Natural killer cell treated with Interleukin-12 subunit alpha and Interleukin-12 subunit beta and Interleukin-15 and Interleukin-18, amount 100 ng/mL, for 72 hours (primary cell): ENCODE measurements at regions not wholly inside any gene's neighbourhood (a gene's known extent, or its start where the extent isn't known, plus 50 kb on each side); places are given as distances from the start of the nearest gene placed in this dataset.

Experiments
- ATAC-seq, 2 donors: fragments of 150-1000 bp; cut with Tn5 transposase in 1 of 2; sonication (Bioruptor Pico), chemical (Tn5 transposase) in 1 of 2; 2 replicates each; pipeline ENCODE4 v1.10.0; 2021
- DNase-seq: peaks from one replicate; pipeline ENCODE4 v3.0.0; 2022; ENCODE audit warnings: low spot score
- H3K27ac Mint-ChIP-seq, 2 donors: 1 replicate in 1 of 2; 2 replicates in 1 of 2; pipeline ENCODE4 v1.8.0; 2022; ENCODE audit warnings: mixed read lengths in 2 of 2, mild to moderate bottlenecking in 1 of 2, moderate library complexity in 1 of 2
- H3K27me3 Mint-ChIP-seq, 2 donors: 1 replicate in 1 of 2; 2 replicates in 1 of 2; pipeline ENCODE4 v1.8.0; 2022; ENCODE audit warnings: mixed read lengths in 2 of 2
- H3K36me3 Mint-ChIP-seq: one replicate; pipeline ENCODE4 v1.8.0; 2022; ENCODE audit warnings: mixed read lengths
- H3K4me1 Mint-ChIP-seq, 2 donors: 1 replicate in 1 of 2; 2 replicates in 1 of 2; pipeline ENCODE4 v1.8.0; 2022; ENCODE audit warnings: low read depth in 2 of 2, mixed read lengths in 2 of 2, mild to moderate bottlenecking in 1 of 2
- H3K4me3 Mint-ChIP-seq: one replicate; pipeline ENCODE4 v1.8.0; 2022; ENCODE audit warnings: mixed read lengths
- H3K9me3 Mint-ChIP-seq: 2 replicates; pipeline ENCODE4 v1.8.0; 2022; ENCODE audit warnings: mixed read lengths

GRCh38 chr21:41667136-41667535, 99.7 kb downstream of the RIPK4 start:
- H3K4me3 Mint-ChIP-seq, result no peak overlapping the region
- DNase-seq (peak; percentile 22), ATAC-seq (no peak)
- H3K9me3 Mint-ChIP-seq, result no peaks in the 10 kb centered on the region
- no peaks in the 10 kb centered on the region for H3K36me3 Mint-ChIP-seq
- H3K27me3 Mint-ChIP-seq, result peaks cover 5 to 6% of the 10 kb centered on the region in 2 donors
- H3K27ac Mint-ChIP-seq, result no peak overlapping the region
- peaks cover 7 to 8% of the 10 kb centered on the region in 2 donors for H3K4me1 Mint-ChIP-seq

- H3K27ac Mint-ChIP-seq, result no peak overlapping the region
Measured at GRCh38 chr21:41666641-41667081, 100.2 kb downstream of the RIPK4 start.

GRCh38 chr21:41665766-41666595, 100.9 kb downstream of the RIPK4 start:
- ATAC-seq (peak in 1 of 2 donors; percentile 12), DNase-seq (peak; percentile 57)
- H3K9me3 Mint-ChIP-seq, result no peaks in the 10 kb centered on the region
- H3K27me3 Mint-ChIP-seq, result peaks cover 2 to 3% of the 10 kb centered on the region in 2 donors
- H3K36me3 Mint-ChIP-seq, result no peaks in the 10 kb centered on the region
- H3K4me3 Mint-ChIP-seq, result no peak overlapping the region
- no peaks in the 10 kb centered on the region for H3K4me1 Mint-ChIP-seq
- no peak overlapping the region for H3K27ac Mint-ChIP-seq

More at GRCh38 chr21:41666641-41667081, 100.2 kb downstream of the RIPK4 start:
- no peak for ATAC-seq
- peak; percentile 54 for DNase-seq
- H3K4me1 Mint-ChIP-seq, result peaks cover 4% of the 10 kb centered on the region in 2 donors
- no peak overlapping the region for H3K4me3 Mint-ChIP-seq
- peaks cover 5 to 6% of the 10 kb centered on the region in 2 donors for H3K27me3 Mint-ChIP-seq
- no peaks in the 10 kb centered on the region for H3K36me3 Mint-ChIP-seq
- H3K9me3 Mint-ChIP-seq, result no peaks in the 10 kb centered on the region

DNA sequence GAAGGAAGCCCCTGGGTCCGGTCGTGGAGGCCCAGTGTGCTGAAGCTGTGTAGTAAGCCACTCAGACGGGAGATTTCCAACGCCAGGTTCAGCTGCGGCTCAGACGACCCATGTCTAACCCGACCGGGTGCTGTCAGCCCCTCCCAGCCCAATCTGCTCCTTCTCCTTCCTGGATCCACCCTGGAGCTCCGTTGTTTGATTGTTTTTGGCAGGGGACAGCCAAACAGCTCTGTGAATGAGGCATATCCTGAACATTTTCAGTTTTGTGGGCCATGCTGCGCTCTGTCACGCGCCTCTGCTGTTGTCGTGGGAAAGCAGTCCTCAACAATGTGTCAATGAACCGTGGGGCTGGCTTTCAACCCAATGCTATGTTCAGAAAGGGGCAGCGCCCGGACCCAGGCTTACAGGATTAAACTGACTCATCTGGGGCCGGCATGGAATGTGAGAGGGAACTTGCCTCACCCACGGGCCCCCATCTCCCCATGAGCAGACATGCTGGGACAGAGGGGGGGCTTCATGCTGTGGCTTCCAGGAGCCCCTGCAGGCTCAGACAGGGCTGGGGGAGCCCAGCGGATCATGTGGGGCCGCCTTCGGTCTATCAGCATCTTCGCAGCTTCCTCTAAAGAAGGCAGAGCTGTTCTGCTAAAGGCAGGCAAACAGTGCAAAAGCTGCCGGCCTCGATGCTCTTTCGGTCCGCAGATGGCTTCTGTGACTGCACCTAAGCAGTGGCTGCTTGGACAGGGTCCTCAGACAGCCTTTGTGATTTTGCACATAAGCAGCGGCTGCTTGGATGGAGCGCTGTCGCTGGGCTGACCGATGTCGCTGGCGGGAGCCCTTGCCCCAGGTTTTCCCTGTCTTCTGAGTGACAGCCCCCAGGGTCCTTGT, 101.7 kb downstream of the RIPK4 start:
- no peaks in the 10 kb centered on the region for H3K4me1 Mint-ChIP-seq
- H3K27ac Mint-ChIP-seq, result no peak overlapping the region
- H3K9me3 Mint-ChIP-seq, result no peaks in the 10 kb centered on the region
- no peaks in the 10 kb centered on the region for H3K36me3 Mint-ChIP-seq
- ATAC-seq (no peak), DNase-seq (peak; percentile 42)
- peaks cover 0 to 3% of the 10 kb centered on the region in 2 donors for H3K27me3 Mint-ChIP-seq
- no peak overlapping the region for H3K4me3 Mint-ChIP-seq

DNA sequence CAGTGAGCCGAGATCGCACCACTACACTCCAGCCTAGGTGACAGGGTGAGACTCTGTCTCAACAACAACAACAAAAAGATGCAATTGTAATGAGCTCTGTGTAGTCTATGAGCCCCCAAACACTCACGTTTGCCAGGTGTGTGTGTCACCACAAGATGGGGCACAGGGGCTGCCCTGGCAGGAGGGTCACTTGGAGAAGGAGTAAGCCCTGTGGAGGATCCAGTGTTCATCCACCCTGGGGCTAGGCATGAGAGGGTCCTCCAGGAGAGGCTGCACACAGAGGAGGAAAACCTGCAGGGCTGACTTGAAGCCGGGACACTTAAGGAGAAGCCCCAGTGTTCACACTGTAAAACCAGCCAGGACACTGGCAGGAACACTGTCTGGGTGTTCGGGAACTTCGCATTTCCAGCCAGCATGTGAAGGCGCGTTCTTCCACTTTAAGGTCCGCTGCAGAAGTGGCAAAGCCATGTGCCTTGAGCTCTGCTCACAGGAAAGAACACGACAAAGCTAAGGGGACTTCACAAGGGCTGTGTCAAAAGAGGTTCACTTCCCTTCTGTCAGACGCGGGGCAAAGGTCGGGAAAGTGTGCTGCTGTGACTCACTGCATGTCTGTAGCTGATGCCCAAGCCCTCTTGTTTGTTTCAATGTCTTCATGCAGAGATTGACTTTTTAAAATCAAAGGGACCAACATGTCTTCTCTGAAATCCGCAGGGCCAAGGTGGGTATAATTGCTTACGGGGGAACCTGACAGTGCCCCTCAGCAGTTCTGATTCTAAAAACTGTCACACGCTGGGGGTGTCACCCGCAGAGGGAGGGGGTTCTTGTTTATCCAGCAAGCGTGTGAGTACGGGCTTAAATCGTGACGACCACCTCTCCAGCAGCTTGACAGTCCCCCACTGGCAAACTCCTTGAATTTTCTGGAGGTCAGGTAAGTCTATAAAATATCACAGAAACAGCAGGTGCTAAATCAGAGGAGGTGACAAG, 102.8 kb downstream of the RIPK4 start:
- no peak for ATAC-seq
- peak; percentile 54 for DNase-seq
- Mint-ChIP-seq H3K4me3 (no peak overlapping the region), H3K27me3 (peaks cover 0 to 3% of the 10 kb centered on the region in 2 donors), H3K9me3 (no peaks in the 10 kb centered on the region), H3K27ac (no peak overlapping the region), H3K4me1 (no peaks in the 10 kb centered on the region), H3K36me3 (no peaks in the 10 kb centered on the region)

GRCh38 chr21:41662761-41663160, 104.1 kb downstream of the RIPK4 start:
- H3K9me3 Mint-ChIP-seq, result no peaks in the 10 kb centered on the region
- peaks cover 0 to 3% of the 10 kb centered on the region in 2 donors for H3K27me3 Mint-ChIP-seq
- no peak overlapping the region for H3K4me3 Mint-ChIP-seq
- ATAC-seq, result no peak
- peak; percentile 39 for DNase-seq
- no peak overlapping the region for H3K27ac Mint-ChIP-seq
- no peaks in the 10 kb centered on the region for H3K36me3 Mint-ChIP-seq
- H3K4me1 Mint-ChIP-seq, result no peaks in the 10 kb centered on the region

DNA sequence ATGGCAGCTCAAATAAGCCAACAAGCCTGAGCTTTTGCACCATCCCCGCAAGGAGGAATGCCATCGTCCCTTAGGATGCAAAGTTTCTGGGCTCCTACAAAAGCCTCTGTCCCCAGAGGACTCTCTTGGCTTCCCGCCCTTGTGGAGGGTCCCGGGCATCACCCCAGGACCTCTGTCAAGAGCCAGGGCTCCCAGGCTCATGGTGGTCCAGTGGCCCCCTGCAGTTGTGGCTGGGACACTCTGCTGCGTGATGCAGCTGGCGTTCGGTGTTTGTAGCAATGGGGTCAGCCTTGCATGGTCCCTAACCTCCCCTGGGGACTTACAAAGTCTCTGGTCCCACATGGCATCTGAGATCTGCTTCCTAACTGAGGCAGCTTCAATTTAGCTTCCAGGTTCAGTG, 104.7 kb downstream of the RIPK4 start:
- Mint-ChIP-seq H3K27me3 (peaks cover 0 to 3% of the 10 kb centered on the region in 2 donors), H3K4me3 (no peak overlapping the region), H3K4me1 (no peaks in the 10 kb centered on the region), H3K36me3 (no peaks in the 10 kb centered on the region), H3K27ac (no peak overlapping the region), H3K9me3 (no peaks in the 10 kb centered on the region)
- peak; percentile 44 for DNase-seq
- no peak for ATAC-seq

- H3K9me3 Mint-ChIP-seq, result no peaks in the 10 kb centered on the region
- DNase-seq, result peak; percentile 42
- no peak overlapping the region for H3K4me3 Mint-ChIP-seq
- no peaks in the 10 kb centered on the region for H3K4me1 Mint-ChIP-seq
- no peaks in the 10 kb centered on the region for H3K36me3 Mint-ChIP-seq
- ATAC-seq, result no peak
- peaks cover 3 to 4% of the 10 kb centered on the region in 2 donors for H3K27me3 Mint-ChIP-seq
- no peak overlapping the region for H3K27ac Mint-ChIP-seq
Measured at GRCh38 chr21:41660748-41661147, 106.1 kb downstream of the RIPK4 start.

DNA sequence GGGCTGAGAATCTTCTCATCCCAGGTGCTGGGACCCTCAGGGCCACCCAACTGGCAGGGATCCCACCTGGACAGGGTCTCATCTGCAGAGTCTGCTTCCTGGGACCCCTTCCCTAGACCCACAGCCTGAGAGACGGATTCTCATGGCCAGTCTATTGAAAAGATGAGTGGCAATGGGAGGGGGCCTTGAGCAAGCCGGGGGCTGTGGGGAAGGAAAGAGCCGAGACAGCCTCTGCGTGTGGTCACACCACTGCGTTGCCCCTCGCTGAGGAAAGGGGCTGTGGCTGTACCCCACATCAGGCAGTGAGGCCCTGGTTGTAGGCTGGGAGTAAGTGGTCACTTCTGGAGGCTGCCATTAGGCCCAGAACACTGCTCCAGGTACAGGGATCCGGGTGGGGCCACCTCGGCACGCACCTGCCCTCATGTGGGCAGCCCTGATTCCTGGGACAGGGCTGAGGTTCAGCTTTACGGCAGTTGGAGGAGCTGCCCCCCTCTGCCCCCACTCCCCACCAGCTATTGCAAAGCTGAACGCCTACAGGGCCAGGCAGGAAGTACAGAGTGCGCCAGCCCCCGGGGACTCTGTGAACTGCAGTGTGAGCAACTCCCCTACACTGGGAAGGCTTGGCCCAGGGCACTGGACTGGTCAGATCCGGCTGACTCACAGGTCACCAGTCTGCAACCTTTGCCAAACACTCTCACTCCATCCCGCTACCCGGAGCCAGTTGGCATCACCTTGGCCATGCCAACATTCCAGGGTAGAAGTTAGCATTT, 106.9 kb downstream of the RIPK4 start:
- no peak overlapping the region for H3K4me3 Mint-ChIP-seq
- H3K36me3 Mint-ChIP-seq, result no peaks in the 10 kb centered on the region
- H3K27ac Mint-ChIP-seq, result no peak overlapping the region

DNA sequence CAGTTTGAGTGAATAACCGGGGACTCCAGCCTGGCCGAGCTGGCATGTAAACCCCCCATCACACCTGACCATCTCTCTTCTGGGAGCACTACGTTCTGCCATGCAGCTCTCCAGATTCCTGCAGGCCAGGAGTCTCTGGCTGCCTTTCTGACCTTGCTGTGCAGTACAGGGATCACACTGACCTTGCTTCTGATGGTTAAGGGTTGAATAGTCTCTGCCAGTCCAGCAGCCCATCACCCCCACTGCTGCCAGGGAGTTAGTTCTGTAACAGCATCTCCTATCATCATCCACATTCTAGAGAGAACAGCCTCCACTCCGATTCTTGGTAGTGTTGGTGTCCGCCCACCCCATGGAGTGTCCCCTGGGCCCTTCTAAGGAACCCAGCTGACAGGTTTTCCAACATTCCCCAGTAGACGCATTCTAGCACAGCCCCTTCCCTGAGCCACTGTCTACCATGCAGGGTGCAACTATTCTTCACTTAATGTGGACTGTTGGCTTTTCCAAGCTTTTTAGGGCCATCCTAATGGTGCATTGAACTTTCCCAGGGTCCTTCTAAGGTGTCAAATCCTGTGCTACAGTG, 109.8 kb downstream of the RIPK4 start:
- ATAC-seq, result no peak

More for the DNA sequence above, 106.9 kb downstream of the RIPK4 start:
- DNase-seq (peak; percentile 37), ATAC-seq (no peak)
- Mint-ChIP-seq H3K27me3 (peaks cover 3 to 11% of the 10 kb centered on the region in 2 donors), H3K4me1 (no peaks in the 10 kb centered on the region), H3K9me3 (no peaks in the 10 kb centered on the region)

GRCh38 chr21:41655259-41655658, 111.6 kb downstream of the RIPK4 start:
- ATAC-seq, result no peak
- Mint-ChIP-seq H3K36me3 (no peaks in the 10 kb centered on the region), H3K4me3 (no peak overlapping the region), H3K9me3 (no peaks in the 10 kb centered on the region), H3K4me1 (no peaks in the 10 kb centered on the region), H3K27ac (no peak overlapping the region), H3K27me3 (peaks cover 6 to 11% of the 10 kb centered on the region in 2 donors)
- no peak for DNase-seq

More for the DNA sequence above, 109.8 kb downstream of the RIPK4 start:
- Mint-ChIP-seq H3K4me3 (no peak overlapping the region), H3K9me3 (no peaks in the 10 kb centered on the region), H3K36me3 (no peaks in the 10 kb centered on the region), H3K4me1 (no peaks in the 10 kb centered on the region), H3K27ac (no peak overlapping the region), H3K27me3 (peaks cover 4 to 11% of the 10 kb centered on the region in 2 donors)
- DNase-seq, result no peak

- peaks cover 6 to 11% of the 10 kb centered on the region in 2 donors for H3K27me3 Mint-ChIP-seq
- ATAC-seq (no peak), DNase-seq (peak; percentile 25)
- H3K36me3 Mint-ChIP-seq, result no peaks in the 10 kb centered on the region
- H3K27ac Mint-ChIP-seq, result no peak overlapping the region
- H3K4me1 Mint-ChIP-seq, result no peaks in the 10 kb centered on the region
- no peaks in the 10 kb centered on the region for H3K9me3 Mint-ChIP-seq
- no peak overlapping the region for H3K4me3 Mint-ChIP-seq
Measured at GRCh38 chr21:41653954-41654491, 112.8 kb downstream of the RIPK4 start.
